ENCODE measurements at regions not wholly inside any gene's neighbourhood (a gene's known extent, or its start where the extent isn't known, plus 50 kb on each side); places are given as distances from the start of the nearest gene placed in this dataset.

GRCh38 chr12:130074661-130075406, 87.4 kb upstream of the FZD10 start:
- DNase-seq (ENCODE audit: low spot score), result no peak

DNA sequence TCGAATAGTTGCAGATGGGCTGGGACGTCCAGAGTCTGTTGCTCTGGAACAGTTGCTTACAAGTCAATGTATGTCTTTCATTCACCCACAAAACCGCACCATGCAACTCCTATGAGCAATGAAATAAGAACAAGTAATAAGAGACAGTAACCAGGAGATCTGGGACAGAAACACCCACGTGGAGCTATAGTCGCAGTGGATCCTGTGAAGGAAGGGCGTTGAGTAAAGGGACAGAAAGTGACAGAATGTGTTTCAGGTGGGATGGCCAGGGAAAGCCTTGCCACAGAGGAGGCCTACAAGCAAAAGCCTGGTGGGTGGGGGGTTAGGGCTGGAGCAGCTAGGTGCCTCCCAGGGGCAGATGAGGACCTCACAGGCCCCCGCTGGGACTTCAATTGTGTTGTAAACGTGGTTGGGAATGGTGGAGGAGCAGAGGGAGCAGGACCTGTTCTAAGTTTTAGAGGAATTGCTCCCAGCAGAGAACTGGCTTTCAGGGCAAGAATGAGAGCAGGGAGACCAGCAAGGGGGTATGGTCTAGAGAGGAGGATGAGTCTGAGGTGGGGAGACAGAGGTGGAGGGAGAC, 86.7 kb upstream of the FZD10 start:
- no peak for DNase-seq (ENCODE audit: low spot score)

- DNase-seq (ENCODE audit: low spot score), result no peak
Measured at GRCh38 chr12:130076126-130076525, 86.1 kb upstream of the FZD10 start.

DNA sequence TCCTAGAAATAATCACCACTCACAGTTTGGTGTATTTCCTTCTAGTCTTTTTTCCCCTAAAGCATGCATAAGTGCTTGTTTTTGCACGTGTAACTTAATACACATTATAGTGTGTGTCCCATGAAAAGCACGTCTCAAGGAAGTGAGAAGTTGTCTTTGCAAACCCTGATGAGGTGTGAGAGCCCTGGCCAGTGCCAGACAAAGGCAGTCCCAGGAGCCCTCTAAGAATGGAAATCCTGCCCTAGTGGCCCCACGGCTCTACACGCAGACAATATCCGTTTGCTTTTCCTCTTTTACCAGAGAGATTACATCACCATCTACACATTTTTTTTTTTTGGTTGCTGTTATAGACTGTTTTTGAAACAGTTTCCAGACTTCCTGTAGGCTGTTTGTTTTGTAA, 85.5 kb upstream of the FZD10 start:
- no peak for DNase-seq (ENCODE audit: low spot score)

DNA sequence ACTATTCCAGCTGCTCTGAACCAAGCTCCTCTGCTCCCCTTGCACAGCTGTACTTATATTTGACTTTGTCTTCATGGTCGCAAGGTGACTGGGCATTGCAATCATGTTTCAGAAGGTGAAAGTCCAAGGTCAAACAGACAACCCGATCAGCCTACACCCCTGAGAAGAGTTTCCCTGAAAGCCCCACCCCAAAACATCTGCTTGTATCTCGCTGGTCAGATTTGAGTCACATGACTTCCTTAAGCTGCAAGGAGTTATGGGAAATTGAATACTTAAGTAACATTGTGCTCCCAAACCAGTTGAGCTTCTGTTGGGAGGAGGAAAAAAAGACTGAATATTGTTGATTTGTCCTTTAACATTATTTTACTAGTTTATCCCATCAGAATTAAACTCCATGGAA, 83.4 kb upstream of the FZD10 start:
- no peak for DNase-seq (ENCODE audit: low spot score)

DNA sequence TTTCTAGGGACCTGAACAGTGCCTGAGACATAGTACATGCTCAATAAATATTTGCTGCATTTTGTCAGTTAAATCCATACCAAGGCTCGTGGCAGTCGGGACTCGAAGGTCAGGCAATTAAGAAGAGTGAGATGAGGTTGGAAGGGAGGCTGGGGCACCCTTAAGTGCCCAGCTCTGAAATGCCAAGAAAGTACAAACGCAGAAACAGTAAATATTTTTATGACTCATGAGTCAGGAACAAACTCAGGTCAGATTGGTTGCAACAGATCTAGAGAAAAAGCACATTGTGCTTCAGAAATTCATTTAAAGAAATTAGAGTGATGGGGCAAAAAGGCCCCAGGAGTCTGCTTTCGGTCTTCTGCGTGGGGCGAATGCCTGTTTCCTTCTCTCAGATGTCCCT, 83.0 kb upstream of the FZD10 start:
- no peak for DNase-seq (ENCODE audit: low spot score)

- DNase-seq (ENCODE audit: low spot score), result no peak
Measured at GRCh38 chr12:130080205-130080604, 82.1 kb upstream of the FZD10 start.

GRCh38 chr12:130081117-130081805, 81.0 kb upstream of the FZD10 start:
- DNase-seq (ENCODE audit: low spot score), result no peak

GRCh38 chr12:130083002-130083401, 79.3 kb upstream of the FZD10 start:
- no peak for DNase-seq (ENCODE audit: low spot score)

DNA sequence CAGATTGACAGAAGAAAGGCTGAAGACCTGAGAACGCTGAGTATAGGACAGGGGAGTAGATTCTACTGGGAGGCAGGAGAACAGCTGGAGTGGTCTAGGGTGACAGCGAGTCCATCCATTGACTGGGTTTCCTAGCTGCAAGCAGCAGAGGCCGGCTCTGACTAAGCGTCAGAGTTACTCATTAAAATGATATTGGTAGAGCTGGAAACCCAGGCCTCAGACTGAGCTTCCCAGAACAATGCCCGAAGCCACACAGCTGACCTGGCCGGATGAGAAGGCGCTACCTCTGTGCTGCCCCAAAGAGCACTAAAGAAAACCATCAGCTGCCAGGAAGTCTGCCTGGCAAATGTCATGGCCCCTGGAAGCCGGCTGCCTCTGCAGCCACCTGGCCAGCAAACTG, 78.5 kb upstream of the FZD10 start:
- DNase-seq (ENCODE audit: low spot score), result no peak

DNA sequence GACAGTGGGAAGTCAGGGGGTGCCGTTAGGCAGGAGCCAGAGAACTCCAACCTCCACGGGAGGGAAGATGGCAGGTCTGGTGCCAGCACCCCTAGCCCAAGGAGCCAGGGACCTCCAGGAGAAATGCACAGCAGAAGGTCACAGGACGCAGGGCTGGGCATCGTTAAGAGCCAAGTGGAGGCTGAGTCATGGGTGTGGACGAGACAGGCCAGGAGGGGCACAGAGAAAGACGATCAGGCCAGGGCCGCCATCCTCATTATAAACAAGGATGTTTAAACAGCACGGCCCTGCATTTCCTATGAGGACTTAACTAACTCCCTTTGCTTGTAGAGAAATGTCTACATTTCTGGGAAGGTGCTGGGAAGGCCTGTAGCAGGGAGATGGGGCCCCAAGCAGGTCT, 77.9 kb upstream of the FZD10 start:
- no peak for DNase-seq (ENCODE audit: low spot score)

DNA sequence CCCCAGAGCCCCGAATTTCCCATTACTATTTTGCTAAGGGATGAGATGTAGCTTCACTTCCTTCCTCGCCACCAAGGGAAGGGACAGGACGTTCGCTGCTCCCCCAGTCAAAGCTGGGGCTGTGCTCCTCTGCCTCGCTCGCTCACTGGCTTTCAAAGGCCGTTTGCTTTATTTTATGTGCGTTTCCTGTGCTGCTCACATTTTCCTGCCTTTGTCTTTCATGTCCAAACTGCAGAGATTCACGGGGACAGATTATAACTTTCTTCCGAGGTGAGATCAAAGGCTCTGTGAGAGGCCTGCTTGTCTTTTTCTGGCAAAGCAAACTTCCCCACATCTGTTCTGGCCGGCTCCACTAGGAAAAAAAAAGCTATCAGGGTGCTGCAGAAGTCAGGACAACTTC, 76.0 kb upstream of the FZD10 start:
- DNase-seq (ENCODE audit: low spot score), result no peak

- no peak for DNase-seq (ENCODE audit: low spot score)
Measured at GRCh38 chr12:130086797-130087196, 75.5 kb upstream of the FZD10 start.

- DNase-seq (ENCODE audit: low spot score), result no peak
Measured at GRCh38 chr12:130087222-130087621, 75.0 kb upstream of the FZD10 start.

DNA sequence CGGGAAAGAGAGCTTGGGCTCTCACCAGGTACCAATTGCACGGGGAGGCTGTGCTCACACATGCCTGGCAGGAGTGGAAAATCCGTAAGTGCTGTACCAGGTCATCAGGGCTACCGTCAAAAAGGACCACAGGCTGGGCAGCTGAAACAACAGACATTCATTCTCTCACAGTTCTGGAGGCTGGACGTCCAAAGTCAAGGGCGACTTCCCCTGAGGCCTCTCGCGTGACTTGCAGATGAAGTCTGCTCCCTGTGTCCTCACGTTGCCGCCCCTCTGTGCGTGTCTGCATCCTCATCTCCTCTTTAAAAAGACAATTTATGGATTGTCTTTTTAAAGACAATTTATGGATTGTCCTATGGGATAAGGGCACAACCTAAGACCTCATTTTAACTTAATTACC, 73.8 kb upstream of the FZD10 start:
- no peak for DNase-seq (ENCODE audit: low spot score)

DNA sequence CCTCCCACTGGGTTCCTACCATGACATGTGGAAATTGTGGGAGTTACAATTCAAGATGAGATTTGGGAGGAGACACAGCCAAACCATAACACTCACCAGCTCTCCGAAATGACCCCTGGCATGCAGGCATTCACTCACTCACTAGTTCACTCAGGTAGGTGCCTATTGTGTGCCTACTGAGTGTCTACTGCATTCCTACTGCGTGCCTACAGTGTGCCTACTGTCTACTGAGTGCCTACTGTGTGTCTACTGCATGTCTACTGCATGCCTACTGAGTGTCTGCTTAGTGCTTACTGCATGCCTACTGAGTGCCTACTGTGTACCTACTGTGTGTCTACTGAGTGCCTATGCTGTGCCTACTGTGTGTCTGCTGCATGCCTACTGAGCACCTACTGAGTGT, 71.7 kb upstream of the FZD10 start:
- no peak for DNase-seq (ENCODE audit: low spot score)

GRCh38 chr12:130093380-130093779, 68.9 kb upstream of the FZD10 start:
- DNase-seq (ENCODE audit: low spot score), result no peak

DNA sequence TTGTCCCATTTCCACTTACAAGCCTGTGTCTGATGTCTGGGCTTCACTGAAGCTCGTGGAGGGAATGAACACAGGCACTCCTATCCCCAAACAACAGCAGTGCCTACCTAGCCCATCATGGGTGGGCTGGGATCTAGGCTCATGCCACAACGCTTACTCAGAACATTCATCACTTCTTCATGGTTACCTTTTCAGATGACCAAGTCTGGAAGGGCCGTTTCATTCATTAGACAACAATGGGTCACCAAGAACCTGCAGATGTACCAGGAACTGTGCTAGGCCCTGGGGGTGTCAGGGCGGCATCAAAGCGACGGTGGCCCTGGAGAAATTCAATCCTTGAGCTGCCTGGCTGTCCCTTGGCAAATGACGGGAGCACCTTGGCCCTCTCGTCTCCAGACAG, 64.9 kb upstream of the FZD10 start:
- DNase-seq (ENCODE audit: low spot score), result no peak

DNA sequence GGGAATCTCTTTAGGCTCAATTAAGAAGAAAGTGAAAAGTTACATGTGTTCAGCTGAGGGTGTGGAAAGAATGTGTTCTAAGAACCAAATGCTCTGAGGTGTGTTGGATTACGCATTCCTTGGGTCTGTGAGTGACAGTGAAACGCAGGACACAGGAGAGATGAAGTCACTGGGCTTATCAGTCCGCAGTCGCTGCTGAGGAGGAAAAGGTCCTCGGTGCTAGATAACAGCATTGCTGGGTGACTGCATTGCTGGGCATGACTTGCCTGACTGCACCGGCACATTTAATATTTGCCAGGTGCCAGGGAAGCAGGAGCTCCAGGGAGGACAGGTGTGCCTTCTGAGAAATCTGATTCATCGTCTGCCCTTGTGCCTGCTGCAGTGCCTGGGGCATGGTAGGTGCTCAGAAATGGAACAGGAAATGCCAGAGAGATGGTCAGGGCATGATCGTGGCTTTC, 64.4 kb upstream of the FZD10 start:
- DNase-seq (ENCODE audit: low spot score), result no peak

GRCh38 chr12:130098301-130099005, 63.8 kb upstream of the FZD10 start:
- no peak for DNase-seq (ENCODE audit: low spot score)

DNA sequence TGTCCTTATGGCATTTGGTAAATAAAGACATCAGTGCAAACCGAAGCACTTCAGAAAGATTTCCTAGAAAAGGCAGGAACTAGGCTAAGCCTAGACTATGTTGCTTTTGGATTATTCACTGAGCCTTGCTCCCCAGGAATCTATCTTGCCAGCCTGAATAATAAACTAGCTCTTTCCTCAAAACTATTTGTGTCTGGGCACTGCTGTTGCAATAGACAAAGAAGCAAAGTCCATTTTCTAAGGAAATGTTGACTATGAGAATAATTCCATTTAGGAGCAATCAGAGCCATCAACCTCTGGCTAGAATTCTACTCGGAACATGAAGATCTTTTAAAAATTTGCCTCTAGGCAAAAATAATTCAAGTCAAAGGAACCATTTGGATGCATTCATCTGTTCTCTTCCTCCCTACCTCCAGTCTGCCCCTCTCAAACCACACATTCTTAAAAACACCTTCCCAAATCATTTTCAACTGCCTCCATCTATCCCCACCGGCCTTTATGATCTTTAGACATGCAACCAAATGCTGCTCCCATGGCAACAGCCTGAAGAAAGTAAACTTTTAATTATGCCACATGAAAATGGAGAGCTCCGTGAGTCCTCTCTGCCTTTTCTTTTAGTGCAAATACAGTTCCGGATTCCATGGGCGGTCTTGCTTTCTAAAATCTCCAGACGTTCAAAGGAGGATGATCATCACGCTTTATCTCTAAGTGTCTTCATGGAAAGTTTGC, 61.5 kb upstream of the FZD10 start:
- DNase-seq (ENCODE audit: low spot score), result no peak

DNA sequence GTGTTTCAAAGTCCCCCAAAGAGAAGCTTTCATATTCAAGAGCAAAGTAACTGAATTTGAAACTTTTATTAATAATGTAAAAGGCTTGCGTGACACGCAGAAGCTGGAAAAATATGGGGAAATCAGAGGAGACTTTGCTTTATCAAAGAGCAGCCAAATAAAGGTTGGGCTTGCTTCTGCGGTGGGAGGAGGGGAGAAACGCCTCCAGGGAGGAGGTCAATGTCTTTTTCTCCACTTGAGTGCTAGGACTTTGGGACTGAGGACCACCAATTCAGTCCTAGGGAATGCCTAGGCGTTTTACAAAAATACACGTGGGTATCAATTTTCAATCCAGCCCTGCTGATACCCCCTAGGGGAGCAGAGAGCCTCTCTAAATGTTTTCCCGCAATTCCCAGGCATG, 60.9 kb upstream of the FZD10 start:
- DNase-seq (ENCODE audit: low spot score), result no peak
